C4-2B (cell line): ENCODE measurements at regions not wholly inside any gene's neighbourhood (a gene's known extent, or its start where the extent isn't known, plus 50 kb on each side); places are given as distances from the start of the nearest gene placed in this dataset.
"Not testable (repeated sequence)": the region's sequence is repeated elsewhere in the genome, so short reads cannot be mapped to it uniquely, and the experiment has no call there.

Experiments used
- CTCF ChIP-seq: fragments of 450-650 bp; conservative IDR thresholded peaks from 2 replicates; pipeline ENCODE4 v1.5.1; 2017; ENCODE audit warnings: mild to moderate bottlenecking
- ZFX ChIP-seq: fragments of 450-650 bp; IDR thresholded peaks from 2 replicates; pipeline ENCODE4 v1.6.1; 2017

DNA sequence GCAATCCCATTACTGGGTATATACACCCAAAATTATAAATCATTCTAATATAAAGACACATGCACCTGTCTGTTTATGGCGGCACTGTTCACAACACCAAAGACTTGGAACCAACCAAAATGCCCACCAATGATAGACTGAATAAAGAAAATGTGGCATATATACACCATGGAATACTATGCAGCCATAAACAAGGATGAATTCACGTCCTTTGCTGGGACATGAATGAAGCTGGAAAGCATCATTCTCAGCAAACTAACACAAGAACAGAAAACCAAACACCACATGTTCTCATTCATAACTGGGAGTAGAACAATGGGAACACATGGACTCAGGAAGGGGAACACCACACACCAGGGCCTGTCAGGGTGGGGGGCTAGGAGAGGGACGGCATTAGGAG is 633.2 kb upstream of the DEFB115 start:
- not testable (repeated sequence) for TF ChIP-seq CTCF, ZFX
